Neutrophil (primary cell): ENCODE measurements at regions not wholly inside any gene's neighbourhood (a gene's known extent, or its start where the extent isn't known, plus 50 kb on each side); places are given as distances from the start of the nearest gene placed in this dataset.

Experiments used
- H3K27ac ChIP-seq: fragments of 200-600 bp; sonication (generic); 2 replicates; pipeline ENCODE4 v1.5.1; 2016; ENCODE audit warnings: mild to moderate bottlenecking, moderate library complexity
- H3K27me3 ChIP-seq: fragments of 200-600 bp; sonication (generic); 2 replicates; pipeline ENCODE4 v1.6.0; 2016; ENCODE audit warnings: mild to moderate bottlenecking
- H3K36me3 ChIP-seq: fragments of 200-600 bp; sonication (generic); 2 replicates; pipeline ENCODE4 v1.5.1; 2017
- H3K4me1 ChIP-seq, 2 experiments: fragments of 200-600 bp in 1 of 2; sonication (generic) in 1 of 2; 1 replicate in 1 of 2; 2 replicates in 1 of 2; pipeline versions ENCODE4 v1.5.1 to v1.6.1; 2013 to 2016; ENCODE audit warnings: low read depth in 1 of 2, low read length in 1 of 2, mild to moderate bottlenecking in 1 of 2, moderate library complexity in 1 of 2; ENCODE audit not compliant: control insufficient read depth in 1 of 2, insufficient read depth in 1 of 2
- H3K4me3 ChIP-seq, 2 experiments: fragments of 200-600 bp in 1 of 2; sonication (generic) in 1 of 2; 1 replicate in 1 of 2; 2 replicates in 1 of 2; pipeline ENCODE4 v1.5.1; 2013 to 2016; ENCODE audit warnings: low read depth in 1 of 2, low read length in 1 of 2, mild to moderate bottlenecking in 1 of 2, moderate library complexity in 1 of 2
- H3K9me3 ChIP-seq: fragments of 200-600 bp; sonication (generic); 2 replicates; pipeline ENCODE4 v1.5.1; 2016
- TF ChIP-seq, protein P1 (sequence below): fragments of 200-600 bp; sonication (generic); IDR thresholded peaks from 2 replicates; pipeline ENCODE4 v1.5.1; 2016; ENCODE audit warnings: antibody characterized with exemption

- Histone ChIP-seq H3K27ac (no peak overlapping the region), H3K4me3 (no peak overlapping the region), H3K4me1 (no peaks in the 10 kb centered on the region), H3K27me3 (no peaks in the 10 kb centered on the region), H3K9me3 (no peaks in the 10 kb centered on the region), H3K36me3 (no peaks in the 10 kb centered on the region)
- TF ChIP-seq, protein P1, sequence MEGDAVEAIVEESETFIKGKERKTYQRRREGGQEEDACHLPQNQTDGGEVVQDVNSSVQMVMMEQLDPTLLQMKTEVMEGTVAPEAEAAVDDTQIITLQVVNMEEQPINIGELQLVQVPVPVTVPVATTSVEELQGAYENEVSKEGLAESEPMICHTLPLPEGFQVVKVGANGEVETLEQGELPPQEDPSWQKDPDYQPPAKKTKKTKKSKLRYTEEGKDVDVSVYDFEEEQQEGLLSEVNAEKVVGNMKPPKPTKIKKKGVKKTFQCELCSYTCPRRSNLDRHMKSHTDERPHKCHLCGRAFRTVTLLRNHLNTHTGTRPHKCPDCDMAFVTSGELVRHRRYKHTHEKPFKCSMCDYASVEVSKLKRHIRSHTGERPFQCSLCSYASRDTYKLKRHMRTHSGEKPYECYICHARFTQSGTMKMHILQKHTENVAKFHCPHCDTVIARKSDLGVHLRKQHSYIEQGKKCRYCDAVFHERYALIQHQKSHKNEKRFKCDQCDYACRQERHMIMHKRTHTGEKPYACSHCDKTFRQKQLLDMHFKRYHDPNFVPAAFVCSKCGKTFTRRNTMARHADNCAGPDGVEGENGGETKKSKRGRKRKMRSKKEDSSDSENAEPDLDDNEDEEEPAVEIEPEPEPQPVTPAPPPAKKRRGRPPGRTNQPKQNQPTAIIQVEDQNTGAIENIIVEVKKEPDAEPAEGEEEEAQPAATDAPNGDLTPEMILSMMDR: no peak
These were observed 1141.9 kb downstream of the BRD1 start for GRCh38 chr22:48685767-48686166.

DNA sequence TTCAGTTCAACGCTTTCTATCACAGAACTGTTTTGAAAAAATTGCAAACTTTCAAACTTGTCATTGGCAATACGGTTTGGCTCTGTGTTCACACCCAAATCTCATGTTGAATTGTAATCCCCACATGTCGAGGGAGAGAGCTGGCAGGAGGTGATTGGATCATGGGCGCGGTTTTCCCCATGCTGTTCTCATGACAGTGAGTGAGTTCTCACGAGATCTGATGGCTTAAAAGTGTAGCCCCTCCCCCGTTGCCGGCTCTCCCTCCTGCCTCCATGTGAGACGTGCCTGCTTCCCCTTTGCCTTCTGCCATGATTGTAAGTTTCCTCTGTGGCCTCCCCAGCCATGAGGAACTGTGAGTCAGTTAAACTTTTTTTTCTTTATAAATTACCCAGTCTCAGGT lies 1144.0 kb downstream of the BRD1 start:
- Histone ChIP-seq H3K4me1 (no peaks in the 10 kb centered on the region), H3K36me3 (no peaks in the 10 kb centered on the region), H3K27ac (no peak overlapping the region), H3K4me3 (no peak overlapping the region), H3K9me3 (no peaks in the 10 kb centered on the region), H3K27me3 (no peaks in the 10 kb centered on the region)
- TF ChIP-seq, protein P1: no peak

DNA sequence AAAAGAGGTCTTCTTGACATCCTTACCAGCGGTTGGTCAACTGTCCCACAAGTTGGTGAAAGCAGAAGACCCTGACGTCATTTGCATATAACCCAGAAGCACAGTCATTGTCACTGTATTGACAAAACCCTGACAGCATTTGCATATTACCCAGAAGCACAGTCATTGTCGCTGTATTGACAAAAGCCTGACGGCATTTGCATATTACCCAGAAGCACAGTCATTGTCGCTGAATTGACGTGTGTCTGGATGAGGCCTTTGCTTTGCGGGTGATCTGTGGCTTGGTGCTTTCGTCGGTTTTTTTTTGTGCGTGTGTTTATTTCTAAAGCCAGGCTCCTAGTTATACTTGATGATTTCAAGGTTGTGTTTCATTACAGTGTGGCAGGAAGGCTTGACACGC lies 1145.2 kb downstream of the BRD1 start:
- H3K4me3 ChIP-seq: no peak overlapping the region
- H3K4me1 ChIP-seq: no peaks in the 10 kb centered on the region
- TF ChIP-seq, protein P1: no peak
- H3K9me3 ChIP-seq: no peaks in the 10 kb centered on the region
- no peaks in the 10 kb centered on the region for H3K36me3 ChIP-seq
- H3K27me3 ChIP-seq: no peaks in the 10 kb centered on the region
- no peak overlapping the region for H3K27ac ChIP-seq

DNA sequence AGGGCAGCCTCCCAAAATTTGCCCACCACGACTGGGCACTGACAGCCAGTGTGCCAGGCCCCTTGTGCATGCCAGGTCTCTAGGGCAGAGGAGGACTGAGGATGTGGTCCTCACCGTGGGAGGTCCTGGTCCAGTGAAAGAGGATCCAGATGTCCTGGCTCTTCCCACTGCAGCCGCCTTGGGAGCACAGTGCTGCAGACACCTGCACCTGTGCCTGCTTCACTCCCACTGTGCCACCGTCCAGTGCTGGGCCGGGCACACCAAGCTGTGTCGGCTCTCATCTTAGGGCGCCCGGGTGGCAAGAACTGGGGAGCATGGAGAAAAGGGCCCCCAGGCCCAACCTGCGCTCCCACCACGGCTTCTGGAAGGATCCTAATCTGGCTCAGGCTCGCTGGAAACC lies 1147.1 kb downstream of the BRD1 start:
- H3K4me1 ChIP-seq: no peaks in the 10 kb centered on the region
- no peak overlapping the region for H3K27ac ChIP-seq
- H3K4me3 ChIP-seq: no peak overlapping the region
- no peaks in the 10 kb centered on the region for H3K9me3 ChIP-seq
- no peaks in the 10 kb centered on the region for H3K36me3 ChIP-seq
- no peaks in the 10 kb centered on the region for H3K27me3 ChIP-seq
- TF ChIP-seq, protein P1: no peak

- no peaks in the 10 kb centered on the region for H3K4me1 ChIP-seq
- no peaks in the 10 kb centered on the region for H3K36me3 ChIP-seq
- H3K4me3 ChIP-seq: no peak overlapping the region
- H3K27ac ChIP-seq: no peak overlapping the region
- TF ChIP-seq, protein P1: no peak
- no peaks in the 10 kb centered on the region for H3K27me3 ChIP-seq
- no peaks in the 10 kb centered on the region for H3K9me3 ChIP-seq
These were observed 1147.8 kb downstream of the BRD1 start for GRCh38 chr22:48679656-48680555.
